BLaER1 (cell line): ENCODE measurements at regions not wholly inside any gene's neighbourhood (a gene's known extent, or its start where the extent isn't known, plus 50 kb on each side); places are given as distances from the start of the nearest gene placed in this dataset.
A peak's percentile ranks its signal among the peaks of the same experiment; 100 is the strongest.

Experiments used
- H3K27ac ChIP-seq: shearing (Covaris generic); formaldehyde crosslinking; 2 replicates; pipeline ENCODE4 v1.8.1; 2022
- H3K27me3 ChIP-seq: shearing (Covaris generic); formaldehyde crosslinking; 2 replicates; pipeline ENCODE4 v1.8.1; 2022
- H3K36me3 ChIP-seq: shearing (Covaris generic); formaldehyde crosslinking; 2 replicates; pipeline ENCODE4 v1.8.1; 2022
- H3K4me1 ChIP-seq: shearing (Covaris generic); formaldehyde crosslinking; 2 replicates; pipeline ENCODE4 v1.8.1; 2022
- H3K4me2 ChIP-seq: shearing (Covaris generic); formaldehyde crosslinking; 2 replicates; pipeline ENCODE4 v1.8.1; 2022
- H3K4me3 ChIP-seq: shearing (Covaris generic); formaldehyde crosslinking; 2 replicates; pipeline ENCODE4 v1.8.1; 2022
- H3K9ac ChIP-seq: shearing (Covaris generic); formaldehyde crosslinking; 2 replicates; pipeline ENCODE4 v1.8.1; 2022
- H3K9me3 ChIP-seq: shearing (Covaris generic); formaldehyde crosslinking; 2 replicates; pipeline ENCODE4 v1.8.1; 2022
- H4K20me1 ChIP-seq: shearing (Covaris generic); formaldehyde crosslinking; 2 replicates; pipeline ENCODE4 v1.8.1; 2022
- Cebpa-rat ChIP-seq: shearing (Covaris generic); IDR thresholded peaks from 2 replicates; pipeline ENCODE4 v1.8.1; 2022

- Histone ChIP-seq H3K4me1 (peaks cover 15% of the 10 kb centered on the region), H3K4me3 (no peak overlapping the region), H3K4me2 (no peak overlapping the region), H3K9ac (no peak overlapping the region), H3K27me3 (no peaks in the 10 kb centered on the region), H3K9me3 (no peaks in the 10 kb centered on the region), H3K27ac (no peak overlapping the region), H3K36me3 (no peaks in the 10 kb centered on the region), H4K20me1 (no peaks in the 10 kb centered on the region)
- TF ChIP-seq Cebpa-rat, result no peak
Measured at GRCh38 chr3:73204841-73205240, 143.4 kb downstream of the EBLN2 start.

- Histone ChIP-seq H3K4me2 (no peak overlapping the region), H4K20me1 (no peaks in the 10 kb centered on the region), H3K4me1 (peaks cover 27% of the 10 kb centered on the region), H3K4me3 (no peak overlapping the region), H3K27me3 (no peaks in the 10 kb centered on the region), H3K27ac (no peak overlapping the region), H3K9ac (no peak overlapping the region), H3K36me3 (no peaks in the 10 kb centered on the region), H3K9me3 (no peaks in the 10 kb centered on the region)
- TF ChIP-seq Cebpa-rat, result no peak
Measured at GRCh38 chr3:73206030-73206429, 144.6 kb downstream of the EBLN2 start.

GRCh38 chr3:73207946-73208440 is 146.5 kb downstream of the EBLN2 start:
- Histone ChIP-seq H3K4me2 (no peak overlapping the region), H3K27me3 (no peaks in the 10 kb centered on the region), H3K4me3 (no peak overlapping the region), H4K20me1 (no peaks in the 10 kb centered on the region), H3K9ac (no peak overlapping the region), H3K36me3 (no peaks in the 10 kb centered on the region), H3K4me1 (peaks cover 47% of the 10 kb centered on the region), H3K27ac (no peak overlapping the region), H3K9me3 (peaks cover 12% of the 10 kb centered on the region; the same call in 1 of the 2 replicates)
- no peak for TF ChIP-seq Cebpa-rat

GRCh38 chr3:73210759-73211158 is 149.3 kb downstream of the EBLN2 start:
- no peak for TF ChIP-seq Cebpa-rat
- H3K9ac ChIP-seq, result no peak overlapping the region
- no peaks in the 10 kb centered on the region for H3K36me3 ChIP-seq
- no peaks in the 10 kb centered on the region for H3K27me3 ChIP-seq
- H3K4me1 ChIP-seq, result peaks cover 53% of the 10 kb centered on the region
- peak overlapping the region; percentile 49 for H3K27ac ChIP-seq
- H4K20me1 ChIP-seq, result no peaks in the 10 kb centered on the region
- H3K4me3 ChIP-seq, result no peak overlapping the region
- peak overlapping the region; percentile 56 for H3K4me2 ChIP-seq
- H3K9me3 ChIP-seq, result peaks cover 28% of the 10 kb centered on the region

- Histone ChIP-seq H3K27ac (peak overlapping the region; percentile 81), H3K4me1 (peaks cover 53% of the 10 kb centered on the region), H3K4me3 (peak overlapping the region; percentile 33; the same call in 1 of the 2 replicates), H3K9me3 (peaks cover 28% of the 10 kb centered on the region), H3K36me3 (no peaks in the 10 kb centered on the region), H4K20me1 (no peaks in the 10 kb centered on the region), H3K4me2 (peak overlapping the region; percentile 68), H3K9ac (peak overlapping the region; percentile 49; the same call in 1 of the 2 replicates), H3K27me3 (no peaks in the 10 kb centered on the region)
- peak; percentile 66; the same call in 1 of the 2 replicates for TF ChIP-seq Cebpa-rat
Measured at GRCh38 chr3:73212683-73213082, 151.2 kb downstream of the EBLN2 start.

GRCh38 chr3:73213896-73214295 is 152.4 kb downstream of the EBLN2 start:
- Histone ChIP-seq H4K20me1 (no peaks in the 10 kb centered on the region), H3K9me3 (peaks cover 28% of the 10 kb centered on the region), H3K4me3 (no peak overlapping the region), H3K27ac (peak overlapping the region; percentile 81), H3K27me3 (no peaks in the 10 kb centered on the region), H3K36me3 (no peaks in the 10 kb centered on the region), H3K4me2 (0 out of 2 replicates have a peak overlapping the region, but pooled peaks have one; percentile 68), H3K4me1 (peaks cover 52% of the 10 kb centered on the region), H3K9ac (no peak overlapping the region)
- no peak for TF ChIP-seq Cebpa-rat

GRCh38 chr3:73214846-73215245 is 153.4 kb downstream of the EBLN2 start:
- Histone ChIP-seq H3K9me3 (peaks cover 28% of the 10 kb centered on the region), H3K9ac (no peak overlapping the region), H3K27me3 (no peaks in the 10 kb centered on the region), H3K4me1 (peaks cover 43% of the 10 kb centered on the region), H3K27ac (no peak overlapping the region), H3K36me3 (no peaks in the 10 kb centered on the region), H3K4me3 (no peak overlapping the region), H3K4me2 (no peak overlapping the region), H4K20me1 (no peaks in the 10 kb centered on the region)
- TF ChIP-seq Cebpa-rat, result no peak

- H3K4me1 ChIP-seq, result peaks cover 38% of the 10 kb centered on the region
- no peaks in the 10 kb centered on the region for H3K36me3 ChIP-seq
- no peaks in the 10 kb centered on the region for H3K27me3 ChIP-seq
- H3K9me3 ChIP-seq, result peaks cover 28% of the 10 kb centered on the region
- no peak overlapping the region for H3K27ac ChIP-seq
- no peak overlapping the region for H3K9ac ChIP-seq
- no peaks in the 10 kb centered on the region for H4K20me1 ChIP-seq
- no peak for TF ChIP-seq Cebpa-rat
- H3K4me2 ChIP-seq, result no peak overlapping the region
- no peak overlapping the region for H3K4me3 ChIP-seq
Measured at GRCh38 chr3:73215281-73215680, 153.8 kb downstream of the EBLN2 start.

- Histone ChIP-seq H3K4me1 (peaks cover 32% of the 10 kb centered on the region), H3K9ac (no peak overlapping the region), H3K27me3 (no peaks in the 10 kb centered on the region), H4K20me1 (no peaks in the 10 kb centered on the region), H3K4me3 (no peak overlapping the region), H3K9me3 (peaks cover 28% of the 10 kb centered on the region), H3K4me2 (no peak overlapping the region), H3K36me3 (no peaks in the 10 kb centered on the region), H3K27ac (no peak overlapping the region)
- TF ChIP-seq Cebpa-rat, result no peak
Measured at GRCh38 chr3:73215901-73216300, 154.4 kb downstream of the EBLN2 start.

GRCh38 chr3:73216310-73216709 is 154.9 kb downstream of the EBLN2 start:
- Histone ChIP-seq H3K9me3 (peaks cover 26% of the 10 kb centered on the region), H3K9ac (no peak overlapping the region), H3K4me1 (peaks cover 28% of the 10 kb centered on the region), H3K36me3 (no peaks in the 10 kb centered on the region), H3K4me2 (no peak overlapping the region), H4K20me1 (no peaks in the 10 kb centered on the region), H3K4me3 (no peak overlapping the region), H3K27ac (no peak overlapping the region), H3K27me3 (no peaks in the 10 kb centered on the region)
- TF ChIP-seq Cebpa-rat, result no peak

GRCh38 chr3:73222126-73222525 is 160.7 kb downstream of the EBLN2 start:
- no peaks in the 10 kb centered on the region for H3K27me3 ChIP-seq
- no peak overlapping the region for H3K9ac ChIP-seq
- no peak for TF ChIP-seq Cebpa-rat
- no peaks in the 10 kb centered on the region for H4K20me1 ChIP-seq
- no peaks in the 10 kb centered on the region for H3K9me3 ChIP-seq
- H3K27ac ChIP-seq, result no peak overlapping the region
- H3K4me1 ChIP-seq, result no peaks in the 10 kb centered on the region
- H3K4me3 ChIP-seq, result no peak overlapping the region
- no peak overlapping the region for H3K4me2 ChIP-seq
- H3K36me3 ChIP-seq, result no peaks in the 10 kb centered on the region
